Cardiac fibroblast (primary cell): ENCODE measurements at regions not wholly inside any gene's neighbourhood (a gene's known extent, or its start where the extent isn't known, plus 50 kb on each side); places are given as distances from the start of the nearest gene placed in this dataset.

Experiments
- DNase-seq, 2 donors: peaks; one replicate each; pipeline versions ENCODE4 v3.0.0 to v3.0.0-alpha.2; 2010; ENCODE audit warnings: low read depth in 2 of 2
- H3K4me3 ChIP-seq, 2 donors: replicated peaks in 1 of 2; 1 replicate in 1 of 2; 2 replicates in 1 of 2; pipeline ENCODE4 v1.5.1; 2011; ENCODE audit warnings: low read depth in 2 of 2, low read length in 2 of 2, mild to moderate bottlenecking in 2 of 2, moderate library complexity in 1 of 2
- TF ChIP-seq, protein P1 (sequence below): IDR thresholded peaks from one replicate; pipeline ENCODE4 v1.5.1; 2011; ENCODE audit warnings: low read depth, mild to moderate bottlenecking, low read length, inconsistent platforms

DNA sequence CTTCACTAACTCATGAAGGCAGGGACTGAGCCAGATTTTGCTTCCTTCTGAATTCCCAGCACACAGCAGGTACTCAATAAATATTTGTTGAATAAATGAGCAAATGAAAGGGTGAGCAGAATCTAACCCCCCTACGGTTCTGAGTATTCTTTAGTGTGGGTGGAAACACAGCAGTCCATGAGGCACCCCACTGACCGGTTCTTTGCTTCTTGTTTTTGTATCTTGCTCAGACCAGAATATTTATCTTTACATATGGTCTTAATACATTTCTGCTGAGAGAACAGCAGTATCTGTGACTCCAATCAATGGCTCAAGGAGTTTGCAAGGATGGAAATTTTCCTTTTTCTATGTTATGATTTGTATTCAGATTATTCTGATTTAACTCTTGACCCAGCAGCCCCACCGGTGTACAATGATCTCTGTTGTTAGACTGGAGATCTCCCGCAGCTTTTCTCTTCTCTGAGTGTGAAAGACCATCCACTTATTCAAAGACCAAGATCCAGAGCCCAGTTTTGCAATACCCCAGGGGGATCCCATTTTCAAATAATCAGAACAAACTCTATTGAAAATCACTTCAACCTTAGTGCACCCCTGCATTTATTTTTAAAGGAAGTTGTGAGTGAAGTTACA lies 506.5 kb upstream of the TNP1 start:
- TF ChIP-seq, protein P1, sequence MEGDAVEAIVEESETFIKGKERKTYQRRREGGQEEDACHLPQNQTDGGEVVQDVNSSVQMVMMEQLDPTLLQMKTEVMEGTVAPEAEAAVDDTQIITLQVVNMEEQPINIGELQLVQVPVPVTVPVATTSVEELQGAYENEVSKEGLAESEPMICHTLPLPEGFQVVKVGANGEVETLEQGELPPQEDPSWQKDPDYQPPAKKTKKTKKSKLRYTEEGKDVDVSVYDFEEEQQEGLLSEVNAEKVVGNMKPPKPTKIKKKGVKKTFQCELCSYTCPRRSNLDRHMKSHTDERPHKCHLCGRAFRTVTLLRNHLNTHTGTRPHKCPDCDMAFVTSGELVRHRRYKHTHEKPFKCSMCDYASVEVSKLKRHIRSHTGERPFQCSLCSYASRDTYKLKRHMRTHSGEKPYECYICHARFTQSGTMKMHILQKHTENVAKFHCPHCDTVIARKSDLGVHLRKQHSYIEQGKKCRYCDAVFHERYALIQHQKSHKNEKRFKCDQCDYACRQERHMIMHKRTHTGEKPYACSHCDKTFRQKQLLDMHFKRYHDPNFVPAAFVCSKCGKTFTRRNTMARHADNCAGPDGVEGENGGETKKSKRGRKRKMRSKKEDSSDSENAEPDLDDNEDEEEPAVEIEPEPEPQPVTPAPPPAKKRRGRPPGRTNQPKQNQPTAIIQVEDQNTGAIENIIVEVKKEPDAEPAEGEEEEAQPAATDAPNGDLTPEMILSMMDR = no peak
- H3K4me3 ChIP-seq = no peak overlapping the region
- DNase-seq = no peak

DNA sequence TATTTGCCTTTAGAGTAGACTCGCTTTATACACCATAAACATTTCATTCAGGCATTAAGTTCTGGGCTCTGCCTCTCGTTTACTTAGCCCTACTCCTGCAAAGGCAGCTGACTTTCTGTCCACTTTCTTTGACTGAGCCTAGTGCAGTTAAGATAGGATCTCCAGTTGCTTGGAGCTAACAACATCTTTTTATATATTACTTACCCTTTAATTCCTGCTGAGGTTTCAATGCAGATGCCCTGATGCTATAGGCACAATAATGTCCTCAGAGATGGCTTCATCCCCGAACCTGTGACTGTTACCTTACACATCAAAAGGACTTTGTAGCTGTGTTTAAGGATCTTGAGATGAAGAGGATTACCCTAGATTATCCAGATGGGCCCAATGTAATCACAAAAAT lies 505.8 kb upstream of the TNP1 start:
- no peak overlapping the region for H3K4me3 ChIP-seq

GRCh38 chr2:217364224-217364623 lies 504.4 kb upstream of the TNP1 start:
- TF ChIP-seq, protein P1 = no peak
- H3K4me3 ChIP-seq = no peak overlapping the region
- no peak for DNase-seq

More for the DNA sequence above, 505.8 kb upstream of the TNP1 start:
- DNase-seq = no peak
- TF ChIP-seq, protein P1 = no peak

DNA sequence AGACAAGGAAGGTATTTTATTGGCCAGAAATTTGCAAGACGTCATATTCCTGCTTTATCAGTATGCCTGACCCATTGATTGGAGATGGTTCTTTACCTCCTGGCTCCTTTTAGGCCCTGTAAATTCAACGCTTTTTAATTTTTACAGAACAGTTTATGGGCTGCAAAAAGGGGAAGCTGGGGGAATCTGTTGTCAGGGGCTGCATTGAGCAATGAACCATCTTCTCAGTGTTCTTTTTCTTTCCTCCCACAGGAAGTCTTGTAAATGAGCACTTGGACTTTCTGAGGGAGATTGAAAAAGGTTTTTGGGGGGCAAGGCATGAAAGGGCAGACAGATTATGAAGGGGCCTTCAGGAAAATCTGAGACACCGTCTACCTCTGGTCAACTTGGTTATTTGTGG lies 503.6 kb upstream of the TNP1 start:
- no peak overlapping the region for H3K4me3 ChIP-seq
- no peak for DNase-seq
- TF ChIP-seq, protein P1 = no peak

GRCh38 chr2:217362710-217363109 lies 502.8 kb upstream of the TNP1 start:
- H3K4me3 ChIP-seq = no peak overlapping the region
- no peak for DNase-seq
- TF ChIP-seq, protein P1 = no peak

GRCh38 chr2:217362286-217362685 lies 502.4 kb upstream of the TNP1 start:
- H3K4me3 ChIP-seq = no peak overlapping the region
- no peak for DNase-seq

More at GRCh38 chr2:217362286-217362685, 502.4 kb upstream of the TNP1 start:
- TF ChIP-seq, protein P1 = no peak
